IMR-90 (cell line): ENCODE measurements at regions not wholly inside any gene's neighbourhood (a gene's known extent, or its start where the extent isn't known, plus 50 kb on each side); places are given as distances from the start of the nearest gene placed in this dataset.

Experiments
- ATAC-seq: fragments of 200-7000 bp; cut with Tn5 transposase; 2 replicates; pipeline ENCODE4 v1.9.1; 2020; ENCODE audit warnings: low read depth, mild to moderate bottlenecking, moderate library complexity
- BruUV-seq: library from RNA; stranded (reverse); fragments of 400-500 nt; replicated peaks from 2 replicates; lab custom pipeline; 2021; lab: Mats Ljungman, UMichigan
- CTCF ChIA-PET: fragments of 300-600 bp; formaldehyde crosslinking; extraction: SDS; loops from one replicate; lab custom pipeline; 2021; ENCODE audit warnings: antibody characterized with exemption; lab: Yijun Ruan, JAX
- POLR2A ChIA-PET: fragments of 300-600 bp; sonication (Branson Sonifier 250); formaldehyde crosslinking; loops from one replicate; lab custom pipeline; 2022; ENCODE audit warnings: antibody characterized with exemption; ENCODE audit not compliant: unreplicated experiment; lab: Charles Lee
- DNase-seq: peaks from one replicate; pipeline ENCODE4 v3.0.0; 2013
- H2AFZ ChIP-seq: replicated peaks from 2 replicates; pipeline ENCODE3; 2013; ENCODE audit warnings: low read length, mild to moderate bottlenecking; ENCODE audit not compliant: poor library complexity
- H2AK5ac ChIP-seq: 2 replicates; pipeline ENCODE4 v1.6.1; 2013; ENCODE audit warnings: low read depth, low read length, inconsistent platforms
- H2AK9ac ChIP-seq: replicated peaks from 2 replicates; pipeline ENCODE3; 2013; ENCODE audit warnings: mild to moderate bottlenecking, low read depth, low read length, moderate library complexity; ENCODE audit not compliant: poor library complexity
- H2BK120ac ChIP-seq: 2 replicates; pipeline ENCODE4 v1.6.1; 2013; ENCODE audit warnings: low read depth, low read length, inconsistent platforms
- H2BK15ac ChIP-seq: 3 replicates; pipeline ENCODE4 v1.6.1; 2013; ENCODE audit warnings: low read depth, low read length, inconsistent platforms
- H2BK20ac ChIP-seq: 2 replicates; pipeline ENCODE4 v1.6.1; 2013; ENCODE audit warnings: low read depth, mild to moderate bottlenecking, inconsistent platforms, low read length, moderate library complexity
- H2BK5ac ChIP-seq: 2 replicates; pipeline ENCODE4 v1.6.1; 2013; ENCODE audit warnings: mild to moderate bottlenecking, low read depth, low read length, inconsistent platforms; ENCODE audit not compliant: poor library complexity, severe bottlenecking
- H3K14ac ChIP-seq: replicated peaks from 2 replicates; pipeline ENCODE4 v1.6.1; 2013; ENCODE audit warnings: low read depth, low read length, inconsistent platforms
- H3K18ac ChIP-seq: 2 replicates; pipeline ENCODE4 v1.6.1; 2013; ENCODE audit warnings: low read depth, low read length, control low read depth
- H3K23ac ChIP-seq: 2 replicates; pipeline ENCODE4 v1.6.1; 2013; ENCODE audit warnings: low read depth, low read length, inconsistent platforms
- H3K27ac ChIP-seq: 2 replicates; pipeline ENCODE4 v1.5.1; 2013; ENCODE audit warnings: mild to moderate bottlenecking, control low read depth, low read length; ENCODE audit not compliant: insufficient read depth
- H3K27me3 ChIP-seq: 2 replicates; pipeline ENCODE4 v1.6.1; 2013; ENCODE audit warnings: low read length; ENCODE audit not compliant: control insufficient read depth, insufficient read depth
- H3K36me3 ChIP-seq: 2 replicates; pipeline ENCODE4 v1.6.1; 2013; ENCODE audit warnings: low read length, mixed read lengths; ENCODE audit not compliant: control insufficient read depth, insufficient read depth
- H3K4ac ChIP-seq: 2 replicates; pipeline ENCODE4 v1.6.1; 2013; ENCODE audit warnings: low read depth, low read length, inconsistent platforms
- H3K4me1 ChIP-seq: 2 replicates; pipeline ENCODE4 v1.6.1; 2013; ENCODE audit warnings: low read length, mixed read lengths; ENCODE audit not compliant: control insufficient read depth, insufficient read depth
- H3K4me2 ChIP-seq: 2 replicates; pipeline ENCODE4 v1.6.1; 2013; ENCODE audit warnings: low read depth, mild to moderate bottlenecking, control low read depth, low read length, moderate library complexity
- H3K4me3 ChIP-seq: 2 replicates; pipeline ENCODE4 v1.5.1; 2013; ENCODE audit warnings: low read depth, mild to moderate bottlenecking, control low read depth, low read length, moderate library complexity; ENCODE audit not compliant: insufficient read depth
- H3K56ac ChIP-seq: 2 replicates; pipeline ENCODE4 v1.6.1; 2013; ENCODE audit warnings: low read length, inconsistent platforms; ENCODE audit not compliant: insufficient read depth; ENCODE audit errors: extremely low read depth
- H3K79me1 ChIP-seq, 2 experiments: 2 replicates each; pipeline ENCODE4 v1.6.1; 2013; ENCODE audit warnings: low read length in 2 of 2, inconsistent platforms in 1 of 2, low read depth in 1 of 2
- H3K9ac ChIP-seq: 2 replicates; pipeline ENCODE4 v1.6.1; 2013; ENCODE audit warnings: low read depth, low read length, control low read depth
- H3K9me1 ChIP-seq: 2 replicates; pipeline ENCODE4 v1.6.1; 2013; ENCODE audit warnings: low read length, inconsistent platforms; ENCODE audit not compliant: insufficient read depth
- H3K9me3 ChIP-seq: 2 replicates; pipeline ENCODE4 v1.6.1; 2013; ENCODE audit warnings: low read length; ENCODE audit not compliant: control insufficient read depth, insufficient read depth
- H4K20me1 ChIP-seq: 2 replicates; pipeline ENCODE4 v1.6.1; 2013; ENCODE audit warnings: low read length, inconsistent platforms; ENCODE audit not compliant: insufficient read depth
- H4K5ac ChIP-seq: 2 replicates; pipeline ENCODE4 v1.6.1; 2013; ENCODE audit warnings: mild to moderate bottlenecking, low read depth, low read length, control low read depth
- H4K8ac ChIP-seq, 2 experiments: 2 replicates each; pipeline ENCODE4 v1.6.1; 2013; ENCODE audit warnings: low read depth in 2 of 2, low read length in 2 of 2, control low read depth in 1 of 2, inconsistent platforms in 1 of 2
- H4K91ac ChIP-seq: 2 replicates; pipeline ENCODE4 v1.6.1; 2013; ENCODE audit warnings: low read depth, low read length, inconsistent platforms; ENCODE audit not compliant: insufficient read depth
- BHLHE40 ChIP-seq: fragments of 150-350 bp; IDR thresholded peaks from 2 replicates; pipeline ENCODE4 v1.6.1; 2016; ENCODE audit warnings: mild to moderate bottlenecking, low read depth, low read length
- CEBPB ChIP-seq: IDR thresholded peaks from 2 replicates; pipeline ENCODE4 v1.6.1; 2012; ENCODE audit warnings: low read depth, low read length, improper control_type of control experiment
- CTCF ChIP-seq: conservative IDR thresholded peaks from 2 replicates; pipeline ENCODE4 v1.5.1; 2012; ENCODE audit warnings: mild to moderate bottlenecking, low read depth, low read length, improper control_type of control experiment
- FOS ChIP-seq: fragments of 150-350 bp; IDR thresholded peaks from 2 replicates; pipeline ENCODE4 v1.6.1; 2016; ENCODE audit warnings: low read depth, low read length
- MAFK ChIP-seq: IDR thresholded peaks from 2 replicates; pipeline ENCODE4 v1.6.1; 2012; ENCODE audit warnings: low read depth, low read length, improper control_type of control experiment
- MAZ ChIP-seq: IDR thresholded peaks from 2 replicates; pipeline ENCODE4 v1.6.1; 2012; ENCODE audit warnings: low read depth, mild to moderate bottlenecking, low read length, improper control_type of control experiment, moderate library complexity, borderline replicate concordance
- MXI1 ChIP-seq: IDR thresholded peaks from 2 replicates; pipeline ENCODE4 v1.6.1; 2012; ENCODE audit warnings: low read depth, mild to moderate bottlenecking, low read length, moderate library complexity, borderline replicate concordance
- RAD21 ChIP-seq: IDR thresholded peaks from 2 replicates; pipeline ENCODE4 v1.6.1; 2012; ENCODE audit warnings: low read length, improper control_type of control experiment
- SMC3 ChIP-seq: fragments of 150-350 bp; IDR thresholded peaks from 2 replicates; pipeline ENCODE4 v1.6.1; 2016; ENCODE audit warnings: low read depth, mild to moderate bottlenecking, antibody characterized with exemption, low read length, moderate library complexity
- USF2 ChIP-seq: fragments of 150-350 bp; IDR thresholded peaks from 2 replicates; pipeline ENCODE4 v1.6.1; 2017; ENCODE audit warnings: mild to moderate bottlenecking, antibody characterized with exemption, low read length, low read depth
- WGBS, 2 experiments: methylation state at CpG; one replicate each; pipeline versions ENCODE4 v1.1.5 to v1.1.7; 2013; ENCODE audit warnings: missing lambda C conversion rate in 2 of 2; ENCODE audit not compliant: insufficient read length in 1 of 2; ENCODE audit errors: extremely low coverage in 2 of 2; 5-methylcytosine and 5-hydroxymethylcytosine counted together
- dilution Hi-C: fragments of 300-500 bp; cut with HindIII; formaldehyde crosslinking; loops from one replicate; pipeline ENCODE4 v1.14.3; 2018; ENCODE audit warnings: low sequenced_read_pairs; ENCODE audit not compliant: unreplicated experiment
- in situ Hi-C: fragments of 300-500 bp; cut with MboI; formaldehyde crosslinking; loops from 3 replicates; pipeline ENCODE4 v1.14.3; 2019; ENCODE audit warnings: low sequenced_read_pairs, inconsistent platforms, mixed read lengths
- intact Hi-C: fragments of 100-400 bp; cut with micrococcal nuclease; formaldehyde crosslinking; loops from 2 replicates; pipeline ENCODE4 v1.10.0; 2022

GRCh38 chr11:130611791-130612251 is 163.4 kb downstream of the ADAMTS15 start:
- no peak for TF ChIP-seq USF2
- peak; percentile 77 for TF ChIP-seq BHLHE40
- no peak for TF ChIP-seq MAZ
- TF ChIP-seq CTCF = no peak
- TF ChIP-seq MAFK = no peak
- peak; percentile 20 for TF ChIP-seq RAD21
- no peak for TF ChIP-seq MXI1
- TF ChIP-seq SMC3 = 0 out of 2 replicates have a peak, but pooled peaks have one; percentile 16
- TF ChIP-seq FOS = peak; percentile 99
- peak; percentile 67 for TF ChIP-seq CEBPB
- dilution Hi-C loops (no loop called here), in situ Hi-C loops (no loop called here), intact Hi-C loops (loop anchor here (1.0 kb wide), 1 partner anchor 11 kb away; no protein-coding TSS in a partner anchor)
- Histone ChIP-seq H2AK9ac (peak overlapping the region; percentile 68), H3K14ac (peak overlapping the region; percentile 77), H3K9me3 (no peaks in the 10 kb centered on the region), H3K4me1 (peaks cover 20% of the 10 kb centered on the region), H3K27ac (peak overlapping the region; percentile 68), H2BK15ac (peak overlapping the region; percentile 92), H4K8ac (peak overlapping the region in 1 of 2 experiments; percentile 88; a peak in 3 of 4 replicates), H3K9me1 (peaks cover 23% of the 10 kb centered on the region), H2AFZ (peak overlapping the region; percentile 85), H3K4ac (peak overlapping the region; percentile 93), H3K36me3 (no peaks in the 10 kb centered on the region), H3K4me3 (no peak overlapping the region), H3K79me1 (no peaks in the 10 kb centered on the region), H3K18ac (peak overlapping the region; percentile 62), H2AK5ac (peak overlapping the region; percentile 98), H2BK5ac (peak overlapping the region; percentile 93), H2BK120ac (peak overlapping the region; percentile 95), H3K56ac (peak overlapping the region; percentile 81; the same call in 1 of the 2 replicates), H3K23ac (peak overlapping the region; percentile 79; the same call in 1 of the 2 replicates), H2BK20ac (peak overlapping the region; percentile 99), H4K91ac (peak overlapping the region; percentile 90), H3K27me3 (no peaks in the 10 kb centered on the region), H3K9ac (no peak overlapping the region), H3K4me2 (peak overlapping the region; percentile 44; the same call in 1 of the 2 replicates), H4K5ac (peak overlapping the region; percentile 44; the same call in 1 of the 2 replicates), H4K20me1 (no peaks in the 10 kb centered on the region)
- no TSS peak for BruUV-seq
- DNase-seq (peak; percentile 88), ATAC-seq (peak; percentile 92)
- POLR2A ChIA-PET = no interaction called here
- CTCF ChIA-PET = no interaction called here
- no CpG with 5 or more reads among the region's 5 CpGs for WGBS, 2 experiments
